ENCODE measurements at regions not wholly inside any gene's neighbourhood (a gene's known extent, or its start where the extent isn't known, plus 50 kb on each side); places are given as distances from the start of the nearest gene placed in this dataset.

- TF ChIP-seq, protein P1, sequence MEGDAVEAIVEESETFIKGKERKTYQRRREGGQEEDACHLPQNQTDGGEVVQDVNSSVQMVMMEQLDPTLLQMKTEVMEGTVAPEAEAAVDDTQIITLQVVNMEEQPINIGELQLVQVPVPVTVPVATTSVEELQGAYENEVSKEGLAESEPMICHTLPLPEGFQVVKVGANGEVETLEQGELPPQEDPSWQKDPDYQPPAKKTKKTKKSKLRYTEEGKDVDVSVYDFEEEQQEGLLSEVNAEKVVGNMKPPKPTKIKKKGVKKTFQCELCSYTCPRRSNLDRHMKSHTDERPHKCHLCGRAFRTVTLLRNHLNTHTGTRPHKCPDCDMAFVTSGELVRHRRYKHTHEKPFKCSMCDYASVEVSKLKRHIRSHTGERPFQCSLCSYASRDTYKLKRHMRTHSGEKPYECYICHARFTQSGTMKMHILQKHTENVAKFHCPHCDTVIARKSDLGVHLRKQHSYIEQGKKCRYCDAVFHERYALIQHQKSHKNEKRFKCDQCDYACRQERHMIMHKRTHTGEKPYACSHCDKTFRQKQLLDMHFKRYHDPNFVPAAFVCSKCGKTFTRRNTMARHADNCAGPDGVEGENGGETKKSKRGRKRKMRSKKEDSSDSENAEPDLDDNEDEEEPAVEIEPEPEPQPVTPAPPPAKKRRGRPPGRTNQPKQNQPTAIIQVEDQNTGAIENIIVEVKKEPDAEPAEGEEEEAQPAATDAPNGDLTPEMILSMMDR (IDR thresholded peaks at IDR 0.05) = no peak
- TF ChIP-seq KDM1A (IDR thresholded peaks at IDR 0.05; ENCODE audit: low read depth) (no peak), MYC (IDR thresholded peaks at IDR 0.05; ENCODE audit: borderline replicate concordance, low read length) (no peak), NR3C1 (IDR thresholded peaks at IDR 0.05) (no peak), CEBPB (IDR thresholded peaks at IDR 0.05) (no peak), MAX (IDR thresholded peaks at IDR 0.05) (no peak), EP300 (IDR thresholded peaks at IDR 0.05) (no peak), JUN (IDR thresholded peaks at IDR 0.05) (no peak), POLR2A (IDR thresholded peaks at IDR 0.05; ENCODE audit: low read length) (no peak)
- TF ChIP-seq, protein P2, sequence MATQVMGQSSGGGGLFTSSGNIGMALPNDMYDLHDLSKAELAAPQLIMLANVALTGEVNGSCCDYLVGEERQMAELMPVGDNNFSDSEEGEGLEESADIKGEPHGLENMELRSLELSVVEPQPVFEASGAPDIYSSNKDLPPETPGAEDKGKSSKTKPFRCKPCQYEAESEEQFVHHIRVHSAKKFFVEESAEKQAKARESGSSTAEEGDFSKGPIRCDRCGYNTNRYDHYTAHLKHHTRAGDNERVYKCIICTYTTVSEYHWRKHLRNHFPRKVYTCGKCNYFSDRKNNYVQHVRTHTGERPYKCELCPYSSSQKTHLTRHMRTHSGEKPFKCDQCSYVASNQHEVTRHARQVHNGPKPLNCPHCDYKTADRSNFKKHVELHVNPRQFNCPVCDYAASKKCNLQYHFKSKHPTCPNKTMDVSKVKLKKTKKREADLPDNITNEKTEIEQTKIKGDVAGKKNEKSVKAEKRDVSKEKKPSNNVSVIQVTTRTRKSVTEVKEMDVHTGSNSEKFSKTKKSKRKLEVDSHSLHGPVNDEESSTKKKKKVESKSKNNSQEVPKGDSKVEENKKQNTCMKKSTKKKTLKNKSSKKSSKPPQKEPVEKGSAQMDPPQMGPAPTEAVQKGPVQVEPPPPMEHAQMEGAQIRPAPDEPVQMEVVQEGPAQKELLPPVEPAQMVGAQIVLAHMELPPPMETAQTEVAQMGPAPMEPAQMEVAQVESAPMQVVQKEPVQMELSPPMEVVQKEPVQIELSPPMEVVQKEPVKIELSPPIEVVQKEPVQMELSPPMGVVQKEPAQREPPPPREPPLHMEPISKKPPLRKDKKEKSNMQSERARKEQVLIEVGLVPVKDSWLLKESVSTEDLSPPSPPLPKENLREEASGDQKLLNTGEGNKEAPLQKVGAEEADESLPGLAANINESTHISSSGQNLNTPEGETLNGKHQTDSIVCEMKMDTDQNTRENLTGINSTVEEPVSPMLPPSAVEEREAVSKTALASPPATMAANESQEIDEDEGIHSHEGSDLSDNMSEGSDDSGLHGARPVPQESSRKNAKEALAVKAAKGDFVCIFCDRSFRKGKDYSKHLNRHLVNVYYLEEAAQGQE (IDR thresholded peaks at IDR 0.05) = no peak
Observed at GRCh38 chr9:82720515-82720914, 342.4 kb downstream of the RASEF start.

Data from A549 (cell line).